Spleen (tissue), 11 donors: ENCODE measurements at regions not wholly inside any gene's neighbourhood (a gene's known extent, or its start where the extent isn't known, plus 50 kb on each side); places are given as distances from the start of the nearest gene placed in this dataset.

Experiments
- DNase-seq: peaks from one replicate; pipeline ENCODE4 v3.0.0-alpha.2; 2020
- H3K27ac ChIP-seq, 8 donors: fragments of 200-600 bp; sonication (generic) in 7 of 8; 1 replicate in 4 of 8; 2 replicates in 4 of 8; pipeline versions ENCODE4 v1.5.0 to v1.8.0; 2016 to 2021; ENCODE audit warnings: inconsistent platforms in 4 of 8, mild to moderate bottlenecking in 4 of 8, moderate library complexity in 1 of 8
- H3K27me3 ChIP-seq, 7 donors: fragments of 200-600 bp; sonication (generic) in 6 of 7; replicated peaks in 1 of 7; 1 replicate in 4 of 7; 2 replicates in 3 of 7; pipeline versions ENCODE4 v1.5.0 to v1.8.0; 2016 to 2021; ENCODE audit warnings: inconsistent platforms in 3 of 7, mild to moderate bottlenecking in 1 of 7
- H3K36me3 ChIP-seq, 6 donors: fragments of 200-600 bp; sonication (generic) in 5 of 6; 1 replicate in 4 of 6; 2 replicates in 2 of 6; pipeline versions ENCODE4 v1.5.0 to v1.8.0; 2016 to 2021; ENCODE audit warnings: inconsistent platforms in 2 of 6
- H3K4me1 ChIP-seq, 6 donors: fragments of 200-600 bp; sonication (generic) in 5 of 6; 1 replicate in 3 of 6; 2 replicates in 3 of 6; pipeline versions ENCODE4 v1.5.0 to v1.8.0; 2016 to 2021; ENCODE audit warnings: inconsistent platforms in 3 of 6
- H3K4me3 ChIP-seq, 8 donors: fragments of 200-600 bp; sonication (generic) in 7 of 8; 1 replicate in 4 of 8; 2 replicates in 4 of 8; pipeline versions ENCODE4 v1.5.0 to v1.8.0; 2016 to 2021; ENCODE audit warnings: inconsistent platforms in 4 of 8, mild to moderate bottlenecking in 4 of 8, moderate library complexity in 2 of 8
- H3K9me3 ChIP-seq, 8 donors: fragments of 200-600 bp; sonication (generic) in 7 of 8; 1 replicate in 4 of 8; 2 replicates in 4 of 8; pipeline versions ENCODE4 v1.5.0 to v1.8.0; 2016 to 2021; ENCODE audit warnings: inconsistent platforms in 4 of 8
- CTCF ChIP-seq, 11 experiments: fragments of 200-600 bp in 7 of 11; fragments of 450-650 bp in 4 of 11; sonication (generic) in 4 of 11; IDR thresholded peaks in 8 of 11; conservative IDR thresholded peaks in 3 of 11; 1 replicate in 7 of 11; 2 replicates in 4 of 11; pipeline versions ENCODE4 v1.4.0 to v1.8.0; 2016 to 2021; ENCODE audit warnings: antibody characterized with exemption in 11 of 11, inconsistent platforms in 4 of 11, mild to moderate bottlenecking in 1 of 11
- POLR2A ChIP-seq, 3 donors: fragments of 450-650 bp; IDR thresholded peaks; one replicate each; pipeline ENCODE4 v1.5.1; 2017; ENCODE audit warnings: antibody characterized with exemption in 3 of 3, mild to moderate bottlenecking in 1 of 3
- POLR2AphosphoS5 ChIP-seq, 3 donors: sonication (generic); formaldehyde crosslinking; IDR thresholded peaks; one replicate each; pipeline ENCODE4 v1.5.1; 2017; ENCODE audit warnings: antibody characterized with exemption in 3 of 3
- WGBS, 5 donors: extraction: QIAGEN DNeasy Blood & Tissue Kit in 3 of 5; methylation state at CpG; one replicate each; pipeline versions ENCODE4 v1.1.5 to v1.1.7; 2013 to 2018; 5-methylcytosine and 5-hydroxymethylcytosine counted together
- intact Hi-C: fragments of 100-400 bp; cut with DNase I; formaldehyde crosslinking; loops from one replicate; pipeline ENCODE4 v1.15.0; 2023; ENCODE audit warnings: low total_unique reads
- donor health status: healthy with polysubstance abuse.
- donor health status: DM: no; HTN: no; CAD: no; lungs with moderate emphysema.
- donor health status: DM: no; HTN: no; CAD: no.
- donor health status: Bipolar disorder and iron deficiency.
- donor health status: healthy.
- donor health status: DM: no; HTN: no; CAD: no.
- donor health status: DM: yes; HTN: yes; CAD: no.

DNA sequence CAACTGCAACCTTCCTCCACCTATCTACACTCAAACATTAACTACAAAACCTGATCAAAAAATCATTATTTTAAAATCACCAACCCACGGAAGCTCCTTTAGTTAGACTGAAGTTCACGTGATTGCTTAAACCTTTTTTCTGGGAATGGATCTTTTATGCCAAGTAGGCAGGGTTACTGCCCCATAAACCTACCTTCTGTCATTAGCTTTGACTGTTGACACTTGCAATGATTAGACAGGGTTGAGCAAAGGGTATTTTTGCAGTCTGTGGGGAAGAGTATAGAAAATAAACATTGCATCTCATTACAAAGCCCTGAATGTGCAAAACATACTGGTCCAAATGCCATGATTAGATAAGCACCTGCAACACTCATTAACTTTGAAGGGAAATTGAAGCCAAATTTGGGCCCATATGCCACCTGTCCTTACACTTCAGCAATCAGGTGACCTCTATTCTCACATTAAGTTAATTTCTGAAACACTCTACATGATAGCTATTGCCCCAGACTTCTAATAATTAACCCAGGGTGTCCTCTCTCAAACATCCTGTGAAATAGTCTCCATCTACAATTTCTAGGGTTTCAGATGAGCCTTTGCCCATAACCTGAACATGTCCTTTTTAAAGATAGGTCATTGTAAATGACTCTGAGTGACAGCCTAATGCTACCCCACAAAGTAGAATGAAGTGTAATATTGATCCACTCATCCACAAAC lies 156.0 kb upstream of the PLEKHG7 start:
- no peak for DNase-seq
- 92 to 96% (median 94%) methylated on average over 2 of the region's 2 CpGs for WGBS, 5 donors
- no peak overlapping the region for H3K27ac ChIP-seq

GRCh38 chr12:92546259-92546634 lies 156.5 kb upstream of the PLEKHG7 start:
- TF ChIP-seq CTCF (IDR thresholded peaks at IDR 0.05 in 8 of 11, conservative IDR thresholded peaks at IDR 0.05 in 3 of 11) (no peak), POLR2AphosphoS5 (IDR thresholded peaks at IDR 0.05) (no peak), POLR2A (IDR thresholded peaks at IDR 0.05) (no peak)
- Histone ChIP-seq H3K4me1 (peaks cover 0 to 23% (median 13%) of the 10 kb centered on the region in 6 donors), H3K4me3 (no peak overlapping the region), H3K27me3 (no peaks in the 10 kb centered on the region), H3K27ac (no peak overlapping the region), H3K36me3 (no peaks in the 10 kb centered on the region), H3K9me3 (no peaks in the 10 kb centered on the region)
- no peak for DNase-seq
- intact Hi-C loops, result no loop called here
- 89 to 98% (median 95%) methylated on average over 3 of the region's 3 CpGs for WGBS, 5 donors

More for the DNA sequence above, 156.0 kb upstream of the PLEKHG7 start:
- Histone ChIP-seq H3K4me3 (no peak overlapping the region), H3K9me3 (no peaks in the 10 kb centered on the region), H3K4me1 (peaks cover 0 to 23% (median 11%) of the 10 kb centered on the region in 6 donors), H3K27me3 (no peaks in the 10 kb centered on the region), H3K36me3 (no peaks in the 10 kb centered on the region)
- intact Hi-C loops, result no loop called here
- TF ChIP-seq POLR2A (IDR thresholded peaks at IDR 0.05) (no peak), CTCF (IDR thresholded peaks at IDR 0.05 in 8 of 11, conservative IDR thresholded peaks at IDR 0.05 in 3 of 11) (no peak)

GRCh38 chr12:92544322-92544721 lies 158.5 kb upstream of the PLEKHG7 start:
- Histone ChIP-seq H3K27me3 (no peaks in the 10 kb centered on the region), H3K36me3 (no peaks in the 10 kb centered on the region), H3K4me3 (no peak overlapping the region), H3K9me3 (no peaks in the 10 kb centered on the region), H3K4me1 (peaks cover 8 to 42% (median 32%) of the 10 kb centered on the region in 6 donors), H3K27ac (no peak overlapping the region)
- DNase-seq, result no peak
- TF ChIP-seq POLR2AphosphoS5 (IDR thresholded peaks at IDR 0.05), result no peak
- TF ChIP-seq CTCF (IDR thresholded peaks at IDR 0.05 in 8 of 11, conservative IDR thresholded peaks at IDR 0.05 in 3 of 11), result no peak
- TF ChIP-seq POLR2A (IDR thresholded peaks at IDR 0.05), result no peak
- intact Hi-C loops, result no loop called here
- 82 to 94% (median 84%) methylated on average over 6 of the region's 6 CpGs for WGBS, 5 donors

- H3K36me3 ChIP-seq, result no peaks in the 10 kb centered on the region
- WGBS, 5 donors, result 48 to 57% (median 57%) methylated on average over 4 of the region's 4 CpGs
- no peak overlapping the region for H3K27ac ChIP-seq
- intact Hi-C loops, result no loop called here
- H3K4me1 ChIP-seq, result peaks cover 12 to 47% (median 37%) of the 10 kb centered on the region in 6 donors
- H3K9me3 ChIP-seq, result no peaks in the 10 kb centered on the region
- TF ChIP-seq POLR2A (IDR thresholded peaks at IDR 0.05), result no peak
- TF ChIP-seq CTCF (IDR thresholded peaks at IDR 0.05 in 8 of 11, conservative IDR thresholded peaks at IDR 0.05 in 3 of 11), result no peak
- no peak for TF ChIP-seq POLR2AphosphoS5 (IDR thresholded peaks at IDR 0.05)
- DNase-seq, result no peak
- H3K27me3 ChIP-seq, result no peaks in the 10 kb centered on the region
- H3K4me3 ChIP-seq, result no peak overlapping the region
Measured at GRCh38 chr12:92543840-92544239, 158.9 kb upstream of the PLEKHG7 start.
